Activated T-helper 17 cell treated with anti-CD3 and anti-CD28 coated beads, Interleukin-2, amount 50 U/mL, for 72 hours (primary cell): ENCODE measurements at regions not wholly inside any gene's neighbourhood (a gene's known extent, or its start where the extent isn't known, plus 50 kb on each side); places are given as distances from the start of the nearest gene placed in this dataset.
"Not testable (repeated sequence)": the region's sequence is repeated elsewhere in the genome, so short reads cannot be mapped to it uniquely, and the experiment has no call there.

Source experiments
- ATAC-seq: fragments of 150-1000 bp; cut with Tn5 transposase; replicated peaks from 2 replicates; pipeline ENCODE4 v1.10.0; 2021; ENCODE audit warnings: mild to moderate bottlenecking, moderate library complexity
- H3K27ac Mint-ChIP-seq: one replicate; pipeline ENCODE4 v1.8.0; 2022; ENCODE audit warnings: mixed read lengths
- H3K27me3 Mint-ChIP-seq: one replicate; pipeline ENCODE4 v1.8.0; 2022; ENCODE audit warnings: mixed read lengths
- H3K36me3 Mint-ChIP-seq: one replicate; pipeline ENCODE4 v1.8.0; 2022; ENCODE audit warnings: low read depth, mild to moderate bottlenecking, mixed read lengths
- H3K4me1 Mint-ChIP-seq: one replicate; pipeline ENCODE4 v1.8.0; 2022; ENCODE audit warnings: mixed read lengths
- H3K4me3 Mint-ChIP-seq: one replicate; pipeline ENCODE4 v1.8.0; 2022; ENCODE audit warnings: mild to moderate bottlenecking, mixed read lengths
- H3K9me3 Mint-ChIP-seq: one replicate; pipeline ENCODE4 v1.8.0; 2022; ENCODE audit warnings: mixed read lengths

- no peak overlapping the region for H3K27ac Mint-ChIP-seq
- H3K36me3 Mint-ChIP-seq: no peaks in the 10 kb centered on the region
- no peak for ATAC-seq
- H3K27me3 Mint-ChIP-seq: no peaks in the 10 kb centered on the region
- no peaks in the 10 kb centered on the region for H3K9me3 Mint-ChIP-seq
- no peak overlapping the region for H3K4me3 Mint-ChIP-seq
- no peaks in the 10 kb centered on the region for H3K4me1 Mint-ChIP-seq
These were observed 53.5 kb downstream of the XCL2 start for GRCh38 chr1:168490306-168490705.

- H3K9me3 Mint-ChIP-seq: no peaks in the 10 kb centered on the region
- no peaks in the 10 kb centered on the region for H3K36me3 Mint-ChIP-seq
- no peak overlapping the region for H3K27ac Mint-ChIP-seq
- ATAC-seq: no peak
- no peak overlapping the region for H3K4me3 Mint-ChIP-seq
- H3K27me3 Mint-ChIP-seq: no peaks in the 10 kb centered on the region
- peaks cover 16% of the 10 kb centered on the region for H3K4me1 Mint-ChIP-seq
These were observed 55.7 kb downstream of the XCL2 start for GRCh38 chr1:168488138-168488537.

- H3K9me3 Mint-ChIP-seq, H3K27me3 Mint-ChIP-seq, H3K36me3 Mint-ChIP-seq, H3K27ac Mint-ChIP-seq, H3K4me3 Mint-ChIP-seq, ATAC-seq: not testable (repeated sequence)
- peaks cover 16% of the 10 kb centered on the region for H3K4me1 Mint-ChIP-seq
These were observed 57.0 kb downstream of the XCL2 start for GRCh38 chr1:168486820-168487219.

- peaks cover 16% of the 10 kb centered on the region for H3K4me1 Mint-ChIP-seq
- H3K27ac Mint-ChIP-seq: peak overlapping the region; percentile 51
- no peaks in the 10 kb centered on the region for H3K36me3 Mint-ChIP-seq
- ATAC-seq: peak; percentile 31
- H3K4me3 Mint-ChIP-seq: peak overlapping the region; percentile 4
- no peaks in the 10 kb centered on the region for H3K27me3 Mint-ChIP-seq
- H3K9me3 Mint-ChIP-seq: no peaks in the 10 kb centered on the region
These were observed 58.7 kb downstream of the XCL2 start for GRCh38 chr1:168485048-168485447.

GRCh38 chr1:168484083-168484482 is 59.7 kb downstream of the XCL2 start:
- H3K27ac Mint-ChIP-seq: peak overlapping the region; percentile 51

GRCh38 chr1:168483539-168483938 is 60.3 kb downstream of the XCL2 start:
- H3K9me3 Mint-ChIP-seq: no peaks in the 10 kb centered on the region
- H3K4me1 Mint-ChIP-seq: peaks cover 27% of the 10 kb centered on the region
- H3K27ac Mint-ChIP-seq: peak overlapping the region; percentile 51
- H3K27me3 Mint-ChIP-seq: no peaks in the 10 kb centered on the region
- peak; percentile 59 for ATAC-seq
- no peaks in the 10 kb centered on the region for H3K36me3 Mint-ChIP-seq
- H3K4me3 Mint-ChIP-seq: peak overlapping the region; percentile 7

More at GRCh38 chr1:168484083-168484482, 59.7 kb downstream of the XCL2 start:
- H3K4me1 Mint-ChIP-seq: peaks cover 22% of the 10 kb centered on the region
- H3K36me3 Mint-ChIP-seq: no peaks in the 10 kb centered on the region
- H3K4me3 Mint-ChIP-seq: peak overlapping the region; percentile 4
- ATAC-seq: peak; percentile 75
- H3K9me3 Mint-ChIP-seq: no peaks in the 10 kb centered on the region
- no peaks in the 10 kb centered on the region for H3K27me3 Mint-ChIP-seq

- H3K27ac Mint-ChIP-seq: no peak overlapping the region
- H3K36me3 Mint-ChIP-seq: no peaks in the 10 kb centered on the region
- ATAC-seq: no peak
- peaks cover 36% of the 10 kb centered on the region for H3K4me1 Mint-ChIP-seq
- H3K27me3 Mint-ChIP-seq: no peaks in the 10 kb centered on the region
- no peaks in the 10 kb centered on the region for H3K9me3 Mint-ChIP-seq
- no peak overlapping the region for H3K4me3 Mint-ChIP-seq
These were observed 61.7 kb downstream of the XCL2 start for GRCh38 chr1:168482106-168482505.

GRCh38 chr1:168481586-168481985 is 62.2 kb downstream of the XCL2 start:
- no peak for ATAC-seq
- Mint-ChIP-seq H3K4me3 (no peak overlapping the region), H3K27me3 (no peaks in the 10 kb centered on the region), H3K27ac (no peak overlapping the region), H3K4me1 (peaks cover 37% of the 10 kb centered on the region), H3K9me3 (no peaks in the 10 kb centered on the region), H3K36me3 (no peaks in the 10 kb centered on the region)

GRCh38 chr1:168480997-168481396 is 62.8 kb downstream of the XCL2 start:
- Mint-ChIP-seq H3K9me3 (no peaks in the 10 kb centered on the region), H3K4me1 (peaks cover 43% of the 10 kb centered on the region), H3K4me3 (no peak overlapping the region), H3K27ac (no peak overlapping the region), H3K27me3 (no peaks in the 10 kb centered on the region), H3K36me3 (no peaks in the 10 kb centered on the region)
- no peak for ATAC-seq

- peaks cover 4% of the 10 kb centered on the region for H3K9me3 Mint-ChIP-seq
- no peaks in the 10 kb centered on the region for H3K27me3 Mint-ChIP-seq
- no peak for ATAC-seq
- peak overlapping the region; percentile 23 for H3K27ac Mint-ChIP-seq
- H3K36me3 Mint-ChIP-seq: no peaks in the 10 kb centered on the region
- peaks cover 26% of the 10 kb centered on the region for H3K4me1 Mint-ChIP-seq
- no peak overlapping the region for H3K4me3 Mint-ChIP-seq
These were observed 66.0 kb downstream of the XCL2 start for GRCh38 chr1:168477792-168478191.

GRCh38 chr1:168476588-168477385 is 67.0 kb downstream of the XCL2 start:
- Mint-ChIP-seq H3K36me3 (no peaks in the 10 kb centered on the region), H3K4me3 (no peak overlapping the region), H3K27me3 (no peaks in the 10 kb centered on the region), H3K4me1 (peaks cover 26% of the 10 kb centered on the region), H3K9me3 (peaks cover 4% of the 10 kb centered on the region), H3K27ac (no peak overlapping the region)
- ATAC-seq: no peak

- Mint-ChIP-seq H3K27me3 (no peaks in the 10 kb centered on the region), H3K9me3 (peaks cover 4% of the 10 kb centered on the region), H3K4me1 (peaks cover 34% of the 10 kb centered on the region), H3K36me3 (no peaks in the 10 kb centered on the region), H3K27ac (no peak overlapping the region), H3K4me3 (no peak overlapping the region)
- no peak for ATAC-seq
These were observed 69.5 kb downstream of the XCL2 start for GRCh38 chr1:168474322-168474721.

- Mint-ChIP-seq H3K27ac (no peak overlapping the region), H3K27me3 (no peaks in the 10 kb centered on the region), H3K4me1 (peaks cover 32% of the 10 kb centered on the region), H3K4me3 (no peak overlapping the region), H3K36me3 (no peaks in the 10 kb centered on the region), H3K9me3 (peaks cover 4% of the 10 kb centered on the region)
- ATAC-seq: no peak
These were observed 70.7 kb downstream of the XCL2 start for GRCh38 chr1:168473126-168473525.

GRCh38 chr1:168472223-168472622 is 71.6 kb downstream of the XCL2 start:
- peak; percentile 18 for ATAC-seq
- Mint-ChIP-seq H3K27ac (no peak overlapping the region), H3K9me3 (peaks cover 4% of the 10 kb centered on the region), H3K27me3 (no peaks in the 10 kb centered on the region), H3K4me1 (peaks cover 31% of the 10 kb centered on the region), H3K36me3 (no peaks in the 10 kb centered on the region), H3K4me3 (no peak overlapping the region)

- no peak overlapping the region for H3K27ac Mint-ChIP-seq
- H3K4me3 Mint-ChIP-seq: no peak overlapping the region
- H3K27me3 Mint-ChIP-seq: no peaks in the 10 kb centered on the region
- H3K4me1 Mint-ChIP-seq: peaks cover 37% of the 10 kb centered on the region
- peaks cover 4% of the 10 kb centered on the region for H3K9me3 Mint-ChIP-seq
- ATAC-seq: peak; percentile 47
- no peaks in the 10 kb centered on the region for H3K36me3 Mint-ChIP-seq
These were observed 72.8 kb downstream of the XCL2 start for GRCh38 chr1:168470901-168471431.
